ENCODE measurements at regions not wholly inside any gene's neighbourhood (a gene's known extent, or its start where the extent isn't known, plus 50 kb on each side); places are given as distances from the start of the nearest gene placed in this dataset.

DNA sequence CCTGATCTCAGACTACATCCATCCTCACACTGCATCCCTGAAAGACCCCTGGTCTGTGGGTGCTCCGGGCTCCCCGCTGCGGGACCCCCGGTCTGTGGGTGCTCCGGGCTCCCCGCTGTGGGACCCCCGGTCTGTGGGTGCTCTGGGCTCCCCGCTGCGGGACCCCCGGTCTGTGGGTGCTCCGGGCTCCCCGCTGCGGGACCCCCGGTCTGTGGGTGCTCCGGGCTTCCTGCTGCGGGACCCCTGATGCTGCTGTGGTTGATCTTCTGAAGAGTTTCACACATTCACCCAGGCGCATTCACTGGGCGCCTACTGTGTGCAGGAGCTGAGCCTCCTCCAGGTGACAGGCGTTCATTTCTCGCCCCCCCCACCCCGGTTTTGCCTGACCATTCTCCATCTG, 162.7 kb upstream of the SALL3 start:
- WGBS, 2 donors = 89% methylated on average over 15 to 21 of the region's 21 CpGs

GRCh38 chr18:78818495-78818894, 161.1 kb upstream of the SALL3 start:
- 92 to 96% methylated on average over 5 of the region's 5 CpGs for WGBS, 2 donors
- TF ChIP-seq CTCF (IDR thresholded peaks at IDR 0.05) (no peak), POLR2A (IDR thresholded peaks at IDR 0.05) (no peak)
- no peak for DNase-seq (ENCODE audit: low spot score in 2 of 2)
- no peak overlapping the region for H3K4me3 ChIP-seq (ENCODE audit: low read depth, poor library complexity, severe bottlenecking)
- intact Hi-C loops (cut with DNase I; ENCODE audit: low total_unique reads) = no loop called here

More for the DNA sequence above, 162.7 kb upstream of the SALL3 start:
- TF ChIP-seq POLR2A (IDR thresholded peaks at IDR 0.05) = no peak
- no peak for TF ChIP-seq CTCF (IDR thresholded peaks at IDR 0.05)
- H3K4me3 ChIP-seq (ENCODE audit: low read depth, poor library complexity, severe bottlenecking) = no peak overlapping the region
- peak in 1 of 2 donors; percentile 42 for DNase-seq (ENCODE audit: low spot score in 2 of 2)
- intact Hi-C loops (cut with DNase I; ENCODE audit: low total_unique reads) = no loop called here

- DNase-seq (ENCODE audit: low spot score in 2 of 2) = no peak
- intact Hi-C loops (cut with DNase I; ENCODE audit: low total_unique reads) = no loop called here
- H3K4me3 ChIP-seq (ENCODE audit: low read depth, poor library complexity, severe bottlenecking) = no peak overlapping the region
- WGBS, 2 donors = 76 to 80% methylated on average over 1 to 2 of the region's 2 CpGs
- no peak for TF ChIP-seq POLR2A (IDR thresholded peaks at IDR 0.05)
- TF ChIP-seq CTCF (IDR thresholded peaks at IDR 0.05) = no peak
Observed at GRCh38 chr18:78818961-78819360, 160.7 kb upstream of the SALL3 start.

- intact Hi-C loops (cut with DNase I; ENCODE audit: low total_unique reads) = no loop called here
- TF ChIP-seq CTCF (IDR thresholded peaks at IDR 0.05) (no peak), POLR2A (IDR thresholded peaks at IDR 0.05) (no peak)
- no peak for DNase-seq (ENCODE audit: low spot score in 2 of 2)
- 67 to 75% methylated on average over 14 of the region's 14 CpGs for WGBS, 2 donors
- H3K4me3 ChIP-seq (ENCODE audit: low read depth, poor library complexity, severe bottlenecking) = no peak overlapping the region
Observed at GRCh38 chr18:78820161-78820834, 159.3 kb upstream of the SALL3 start.

DNA sequence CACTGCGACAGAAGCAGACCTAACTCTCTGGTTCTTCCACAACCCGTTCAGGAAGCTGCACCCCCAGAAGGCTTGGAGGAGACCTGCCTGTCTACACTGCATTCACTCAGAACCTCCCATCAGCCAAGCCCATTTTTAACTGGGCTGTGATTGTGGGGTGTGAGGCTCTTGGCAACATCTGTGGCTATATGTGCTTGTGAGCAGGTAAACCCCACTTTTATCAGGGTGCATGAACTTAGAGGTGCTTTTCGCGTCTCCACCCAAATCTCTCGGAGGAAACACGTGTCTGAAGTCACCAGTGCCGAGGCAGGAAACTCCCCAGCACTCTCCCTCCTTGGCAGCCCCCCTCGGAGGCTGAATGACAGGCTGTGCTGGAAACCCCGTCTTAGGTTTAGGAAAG, 158.2 kb upstream of the SALL3 start:
- no peak for TF ChIP-seq POLR2A (IDR thresholded peaks at IDR 0.05)
- TF ChIP-seq CTCF (IDR thresholded peaks at IDR 0.05) = no peak
- DNase-seq (ENCODE audit: low spot score in 2 of 2) = no peak
- no peak overlapping the region for H3K4me3 ChIP-seq (ENCODE audit: low read depth, poor library complexity, severe bottlenecking)
- WGBS, 2 donors = 37 to 42% methylated on average over 9 of the region's 9 CpGs
- intact Hi-C loops (cut with DNase I; ENCODE audit: low total_unique reads) = no loop called here
